GM04504 (cell line): ENCODE measurements at regions not wholly inside any gene's neighbourhood (a gene's known extent, or its start where the extent isn't known, plus 50 kb on each side); places are given as distances from the start of the nearest gene placed in this dataset.
A peak's percentile ranks its signal among the peaks of the same experiment; 100 is the strongest.

ENCODE experiments used
- DNase-seq: peaks from one replicate; pipeline ENCODE4 v3.0.0-alpha.2; 2012; ENCODE audit warnings: low read depth

DNA sequence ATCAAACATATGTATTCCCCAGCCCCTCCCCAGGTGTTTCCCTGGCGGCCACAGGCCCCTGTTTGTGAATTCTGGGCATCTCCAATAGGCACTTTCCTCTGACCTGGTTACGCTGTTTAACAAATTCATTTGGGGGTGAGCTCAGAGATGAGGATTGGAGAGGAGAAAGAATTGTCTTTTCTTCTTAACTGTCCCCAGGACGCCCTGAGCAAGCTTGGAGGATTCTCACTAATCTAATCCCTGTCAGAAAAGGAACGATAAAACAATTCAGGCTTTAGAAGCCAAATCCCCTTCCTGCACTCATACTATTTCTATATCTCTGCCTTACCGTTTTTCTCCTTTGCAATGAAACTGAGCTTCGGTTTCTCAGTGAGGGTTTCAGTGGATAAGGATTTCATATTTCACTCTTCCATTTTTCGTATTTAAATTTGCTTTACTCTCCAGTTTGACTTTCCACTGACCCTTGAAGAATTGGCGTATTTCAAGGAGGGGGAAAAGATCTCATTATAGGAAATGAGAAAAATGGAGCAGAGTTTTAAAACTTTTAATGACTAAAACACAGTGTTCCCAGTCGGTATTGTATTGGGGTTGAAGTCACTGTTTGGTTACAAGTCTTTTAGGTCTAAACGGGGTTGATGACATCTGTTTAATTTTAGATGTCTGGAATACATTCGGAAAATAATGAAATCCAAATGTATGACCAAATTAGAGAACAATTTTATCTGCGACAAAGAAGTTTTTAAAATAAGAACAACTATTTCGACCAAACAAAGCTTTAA, 180.1 kb downstream of the MACROH2A1 start:
- DNase-seq, result no peak

DNA sequence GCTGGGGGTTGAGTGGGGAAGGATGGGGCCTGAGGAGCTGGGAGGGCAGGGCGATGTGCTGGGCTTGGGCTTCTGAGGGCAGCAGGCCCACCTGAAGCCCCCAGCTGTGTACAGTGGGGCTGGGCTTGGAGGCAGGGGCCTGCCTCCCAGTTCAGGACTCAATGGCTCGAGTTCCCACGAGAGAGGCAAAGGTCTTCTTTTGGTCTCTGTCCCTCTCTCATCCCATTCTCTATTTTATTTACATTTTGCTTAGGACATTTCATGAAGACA, 180.6 kb downstream of the MACROH2A1 start:
- DNase-seq, result no peak

DNA sequence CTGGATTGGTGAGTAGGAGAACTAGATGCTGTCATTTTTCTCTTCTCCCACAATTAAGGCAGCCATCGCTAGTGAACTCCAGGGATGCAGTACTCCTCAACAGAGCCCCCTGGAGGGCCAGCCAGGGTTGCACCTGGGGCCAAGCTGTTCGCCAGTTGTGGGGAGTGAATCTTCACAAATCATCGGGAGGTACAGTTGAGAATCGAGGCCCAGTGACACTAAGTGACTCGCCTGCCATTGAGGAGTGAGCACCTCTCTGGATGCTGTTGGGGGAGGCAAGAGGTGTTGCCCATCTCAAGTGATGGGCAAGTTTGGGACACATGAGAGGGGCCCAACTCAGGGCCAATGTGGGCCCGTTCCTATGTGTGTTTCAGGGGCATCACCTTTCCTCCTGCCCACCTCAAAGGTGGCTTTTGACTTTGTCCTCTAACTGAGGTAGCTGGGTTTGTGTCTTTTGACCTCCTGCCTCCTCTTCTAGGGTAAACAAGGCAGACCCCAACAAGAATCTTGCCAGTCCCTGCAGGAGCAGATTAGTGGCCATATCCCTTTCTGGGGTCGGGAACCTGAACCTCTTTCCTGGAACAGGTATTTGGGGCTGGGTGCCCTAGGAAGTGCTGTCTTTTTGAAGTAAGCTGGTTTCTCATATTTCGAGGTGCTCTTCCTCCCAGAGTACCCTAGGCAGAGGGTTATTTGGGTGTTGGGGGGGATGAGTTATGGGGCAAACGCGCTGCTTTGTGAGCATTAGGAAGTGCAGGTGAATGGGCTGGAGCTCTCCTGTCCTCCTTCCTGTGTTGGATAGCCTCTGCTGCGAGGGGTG, 181.2 kb downstream of the MACROH2A1 start:
- no peak for DNase-seq

DNA sequence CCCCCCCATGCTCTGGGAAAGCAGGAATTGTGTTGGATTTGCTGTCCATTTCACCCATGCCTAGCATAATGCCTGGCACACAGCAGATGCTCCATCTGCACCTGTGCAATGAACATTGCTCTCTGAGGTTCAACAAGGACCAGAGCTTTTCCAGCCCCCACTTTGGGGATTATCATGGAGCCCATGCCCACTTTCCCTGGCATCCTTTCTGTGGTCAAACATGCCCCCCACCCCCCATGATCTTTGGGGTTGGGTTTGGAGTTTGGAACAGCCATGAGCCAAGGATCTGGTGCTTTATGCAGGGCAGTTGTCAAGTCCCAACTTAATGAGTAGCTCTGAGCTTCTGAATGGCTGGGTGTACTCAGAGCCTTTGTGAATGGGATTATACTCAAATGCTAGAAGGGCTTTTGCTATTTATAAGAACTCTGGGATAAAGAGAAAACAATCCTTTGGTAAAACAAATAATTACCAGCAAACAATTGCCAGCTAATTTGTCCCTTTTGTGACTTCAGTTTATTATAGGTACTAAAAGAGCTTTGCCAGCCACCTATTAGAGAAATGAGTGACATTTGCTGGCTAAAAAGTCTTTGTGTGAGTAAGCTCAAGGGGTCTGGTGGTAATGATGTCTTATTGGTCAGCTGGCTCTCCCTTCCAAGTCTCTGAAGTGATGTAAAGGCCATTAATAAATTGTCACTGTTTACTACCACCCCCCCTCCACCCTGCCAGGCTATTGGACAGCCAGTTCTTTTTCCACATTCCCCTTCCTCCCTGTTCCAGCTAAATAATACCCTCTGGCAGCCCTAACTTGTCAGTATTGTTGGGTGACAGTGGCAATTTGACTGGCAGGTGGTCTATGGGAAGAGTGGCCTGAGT, 182.3 kb downstream of the MACROH2A1 start:
- no peak for DNase-seq

- no peak for DNase-seq
Observed at GRCh38 chr5:135215617-135216470, 181.8 kb upstream of the PITX1 start.

GRCh38 chr5:135214897-135215616, 181.0 kb upstream of the PITX1 start:
- DNase-seq, result no peak

DNA sequence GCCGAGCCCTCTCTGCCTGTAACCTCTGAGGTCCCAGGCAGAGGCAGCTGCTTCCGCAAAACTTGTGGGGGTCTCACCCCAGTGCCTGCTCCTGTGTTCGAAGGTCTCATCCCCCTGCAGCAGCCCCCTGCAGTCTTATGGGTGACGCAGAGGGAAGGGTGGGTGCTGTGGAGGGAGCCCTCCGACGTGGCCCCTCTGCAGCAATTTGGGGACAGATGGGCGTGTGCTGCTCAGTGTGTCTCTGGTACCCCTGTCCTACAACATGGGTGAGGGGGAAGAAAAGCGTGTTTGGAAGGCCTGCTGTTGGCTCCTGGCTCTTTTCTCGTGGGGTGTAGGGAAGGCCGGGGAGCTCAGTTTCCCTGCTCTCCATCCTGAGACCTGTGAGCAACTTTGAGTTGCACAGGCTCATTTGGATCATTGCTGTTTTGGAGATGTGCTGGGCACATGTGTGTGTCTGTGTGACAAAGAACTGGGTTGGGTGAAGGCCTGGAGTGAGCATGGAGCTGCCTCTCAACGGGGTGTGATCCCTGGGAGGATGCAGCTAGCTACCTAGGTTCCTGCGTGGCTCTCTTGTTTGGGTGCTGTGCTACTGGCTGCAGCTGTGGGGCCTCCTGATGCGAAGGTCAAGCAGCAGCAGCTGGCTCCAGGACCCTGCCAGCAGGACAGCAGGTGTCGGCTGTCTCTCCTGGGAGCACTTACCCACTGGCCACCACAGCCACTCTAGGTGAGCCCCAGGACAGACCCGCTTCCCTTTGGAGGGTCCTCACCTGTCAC, 179.6 kb upstream of the PITX1 start:
- no peak for DNase-seq

DNA sequence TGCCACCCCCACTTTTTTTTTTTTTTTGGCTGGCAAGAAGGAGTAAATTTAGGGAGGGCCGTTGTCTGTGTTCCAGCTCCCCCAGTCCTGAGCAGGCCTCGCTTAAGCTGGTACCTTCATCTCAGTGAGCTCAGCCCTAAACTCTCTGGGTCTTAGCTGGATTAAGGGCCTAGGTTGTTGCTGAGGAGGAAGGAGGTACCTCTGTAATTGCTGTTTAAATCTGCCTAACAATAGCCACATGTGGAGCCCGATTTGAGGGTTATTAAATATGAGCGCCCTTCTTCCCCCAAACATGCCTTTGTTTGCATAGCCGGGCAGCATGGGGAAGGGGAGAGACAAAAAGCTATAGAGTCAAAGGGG, 179.0 kb upstream of the PITX1 start:
- DNase-seq, result no peak

- no peak for DNase-seq
Observed at GRCh38 chr5:135212361-135213026, 178.5 kb upstream of the PITX1 start.

DNA sequence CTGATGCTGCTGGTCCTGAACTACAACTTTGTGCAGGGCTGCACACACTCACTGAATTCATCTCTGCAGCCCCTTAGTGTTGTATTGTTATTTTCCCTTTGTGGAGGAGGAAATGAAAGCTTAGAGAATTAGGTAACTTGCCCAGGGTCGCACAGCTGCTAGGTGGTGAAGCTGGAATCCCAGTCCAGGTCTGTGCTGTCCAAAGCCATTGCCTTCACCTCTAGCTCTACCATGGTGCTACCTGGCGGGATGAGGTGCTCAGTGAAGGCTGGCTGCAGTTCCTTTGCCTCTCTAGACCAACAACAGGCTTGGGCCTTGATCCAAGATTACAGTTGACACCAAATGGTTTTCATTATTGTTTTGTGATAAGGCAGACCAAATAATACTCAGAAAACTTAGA, 177.8 kb upstream of the PITX1 start:
- DNase-seq, result no peak

- DNase-seq, result no peak
Observed at GRCh38 chr5:135211083-135211790, 177.2 kb upstream of the PITX1 start.

GRCh38 chr5:135210286-135211055, 176.4 kb upstream of the PITX1 start:
- DNase-seq, result no peak

GRCh38 chr5:135208903-135209721, 175.1 kb upstream of the PITX1 start:
- peak; percentile 85 for DNase-seq

DNA sequence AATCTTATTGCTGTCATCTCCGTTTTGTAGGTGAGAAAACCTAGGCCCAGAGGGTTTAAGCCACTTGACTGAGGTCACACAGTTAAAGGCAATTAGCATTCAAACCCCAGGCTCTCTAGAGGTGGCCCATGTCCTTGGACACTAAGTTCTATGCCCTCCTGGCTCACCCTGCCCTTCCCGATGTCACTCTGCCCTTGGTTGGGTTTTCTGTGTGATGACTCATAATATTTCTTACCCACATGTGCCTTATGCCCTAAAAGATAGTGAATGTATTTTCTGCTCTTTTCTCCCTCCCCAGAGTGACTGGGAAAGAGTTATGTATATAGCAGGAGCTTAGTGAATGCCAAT, 174.5 kb upstream of the PITX1 start:
- DNase-seq, result no peak

GRCh38 chr5:135207866-135208265, 173.8 kb upstream of the PITX1 start:
- no peak for DNase-seq

DNA sequence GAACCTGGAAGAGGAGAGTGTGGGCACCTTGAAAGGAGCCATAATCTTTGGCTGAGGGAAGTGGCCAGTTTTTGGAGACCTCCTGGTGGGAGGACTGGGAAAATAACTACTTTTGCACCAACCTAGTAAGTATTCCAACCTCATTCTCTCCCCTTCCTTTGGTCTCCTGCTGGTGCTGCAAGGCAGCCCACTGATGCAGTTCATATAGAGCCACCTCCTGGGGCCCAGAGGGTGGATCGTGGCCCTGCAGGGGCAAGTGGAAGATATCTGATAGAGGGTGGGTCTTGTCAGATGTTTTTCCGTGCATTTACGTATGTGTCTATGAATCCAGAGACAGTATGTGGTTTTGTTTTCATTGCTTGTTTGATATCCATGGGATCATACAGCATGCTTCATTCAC, 172.8 kb upstream of the PITX1 start:
- DNase-seq, result no peak

DNA sequence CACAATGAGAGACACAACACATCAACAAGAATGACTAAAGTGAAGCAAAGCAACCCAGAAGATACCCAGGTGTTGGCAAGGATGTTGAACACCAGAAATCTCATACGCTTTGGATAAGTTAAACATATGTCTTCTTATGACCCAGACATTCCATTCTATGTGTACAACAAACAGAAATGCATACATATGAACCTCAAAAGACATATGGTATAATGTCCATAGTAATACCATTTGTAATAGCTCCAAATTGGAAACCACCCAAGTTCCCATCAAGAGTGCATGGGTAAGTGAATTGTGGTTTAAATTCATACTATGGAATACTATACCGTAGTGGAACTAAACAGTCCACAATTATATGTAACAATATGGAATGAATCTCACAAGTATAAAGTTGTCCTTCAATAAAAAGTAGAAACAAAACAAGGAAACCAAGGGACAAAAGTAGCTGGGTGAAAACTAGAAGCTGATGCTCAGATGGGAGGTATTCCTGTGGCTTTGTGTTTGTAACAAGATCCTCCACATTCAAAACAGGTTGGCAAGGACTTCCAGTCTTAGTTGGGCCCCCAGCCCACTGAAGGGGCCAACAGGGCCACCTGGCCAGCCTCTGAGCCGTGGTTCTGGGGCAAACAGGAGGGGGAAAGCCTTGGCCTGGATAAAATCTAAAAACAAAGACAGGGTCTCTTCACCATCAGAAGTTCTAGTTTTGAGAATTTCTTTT, 171.8 kb upstream of the PITX1 start:
- DNase-seq, result no peak
